ENCODE measurements at regions not wholly inside any gene's neighbourhood (a gene's known extent, or its start where the extent isn't known, plus 50 kb on each side); places are given as distances from the start of the nearest gene placed in this dataset.

GRCh38 chr5:3304346-3304745 lies 291.3 kb upstream of the IRX1 start:
- no peak for TF ChIP-seq CTCF (IDR thresholded peaks at IDR 0.05)
- no peak overlapping the region for H3K27ac ChIP-seq
- ATAC-seq (ENCODE audit: insufficient number of reproducible peaks, low FRiP score, low read depth), result no peak
- no peaks in the 10 kb centered on the region for H3K36me3 ChIP-seq
- no peak for DNase-seq (ENCODE audit: low spot score)
- H3K4me1 ChIP-seq (ENCODE audit: control insufficient read depth in 1 of 2, low read depth in 2 of 2), result peaks cover 3 to 9% of the 10 kb centered on the region in 2 donors
- H3K9me3 ChIP-seq, result no peaks in the 10 kb centered on the region
- no peak overlapping the region for H3K4me3 ChIP-seq
- H3K27me3 ChIP-seq (replicated peaks; ENCODE audit: insufficient read depth), result no peaks in the 10 kb centered on the region

- Histone ChIP-seq H3K4me1 (ENCODE audit: control insufficient read depth in 1 of 2, low read depth in 2 of 2) (peaks cover 3 to 9% of the 10 kb centered on the region in 2 donors), H3K27me3 (replicated peaks; ENCODE audit: insufficient read depth) (no peaks in the 10 kb centered on the region), H3K27ac (no peak overlapping the region), H3K36me3 (no peaks in the 10 kb centered on the region), H3K9me3 (no peaks in the 10 kb centered on the region), H3K4me3 (no peak overlapping the region)
- no peak for ATAC-seq (ENCODE audit: insufficient number of reproducible peaks, low FRiP score, low read depth)
- no peak for DNase-seq (ENCODE audit: low spot score)
- no peak for TF ChIP-seq CTCF (IDR thresholded peaks at IDR 0.05)
Measured at GRCh38 chr5:3303777-3304176, 291.9 kb upstream of the IRX1 start.

- TF ChIP-seq CTCF (IDR thresholded peaks at IDR 0.05), result no peak
- peaks cover 3 to 9% of the 10 kb centered on the region in 2 donors for H3K4me1 ChIP-seq (ENCODE audit: control insufficient read depth in 1 of 2, low read depth in 2 of 2)
- H3K36me3 ChIP-seq, result no peaks in the 10 kb centered on the region
- ATAC-seq (ENCODE audit: insufficient number of reproducible peaks, low FRiP score, low read depth) (no peak), DNase-seq (ENCODE audit: low spot score) (no peak)
- H3K4me3 ChIP-seq, result no peak overlapping the region
- H3K9me3 ChIP-seq, result no peaks in the 10 kb centered on the region
- no peaks in the 10 kb centered on the region for H3K27me3 ChIP-seq (replicated peaks; ENCODE audit: insufficient read depth)
- no peak overlapping the region for H3K27ac ChIP-seq
Measured at GRCh38 chr5:3302228-3302627, 293.4 kb upstream of the IRX1 start.

- no peak for ATAC-seq (ENCODE audit: insufficient number of reproducible peaks, low FRiP score, low read depth)
- Histone ChIP-seq H3K4me3 (no peak overlapping the region), H3K27ac (no peak overlapping the region), H3K9me3 (no peaks in the 10 kb centered on the region), H3K27me3 (replicated peaks; ENCODE audit: insufficient read depth) (no peaks in the 10 kb centered on the region), H3K36me3 (no peaks in the 10 kb centered on the region), H3K4me1 (ENCODE audit: control insufficient read depth in 1 of 2, low read depth in 2 of 2) (peaks cover 3 to 9% of the 10 kb centered on the region in 2 donors)
- TF ChIP-seq CTCF (IDR thresholded peaks at IDR 0.05), result no peak
- DNase-seq (ENCODE audit: low spot score), result no peak
Measured at GRCh38 chr5:3301306-3301705, 294.3 kb upstream of the IRX1 start.

GRCh38 chr5:3300726-3301125 lies 294.9 kb upstream of the IRX1 start:
- no peak for TF ChIP-seq CTCF (IDR thresholded peaks at IDR 0.05)
- H3K4me1 ChIP-seq (ENCODE audit: control insufficient read depth in 1 of 2, low read depth in 2 of 2), result peaks cover 3 to 9% of the 10 kb centered on the region in 2 donors

More at GRCh38 chr5:3300726-3301125, 294.9 kb upstream of the IRX1 start:
- no peak for ATAC-seq (ENCODE audit: insufficient number of reproducible peaks, low FRiP score, low read depth)
- DNase-seq (ENCODE audit: low spot score), result no peak
- no peak overlapping the region for H3K27ac ChIP-seq
- H3K36me3 ChIP-seq, result no peaks in the 10 kb centered on the region
- H3K4me3 ChIP-seq, result no peak overlapping the region
- no peaks in the 10 kb centered on the region for H3K9me3 ChIP-seq
- no peaks in the 10 kb centered on the region for H3K27me3 ChIP-seq (replicated peaks; ENCODE audit: insufficient read depth)
